Natural killer cell (primary cell): ENCODE measurements at regions not wholly inside any gene's neighbourhood (a gene's known extent, or its start where the extent isn't known, plus 50 kb on each side); places are given as distances from the start of the nearest gene placed in this dataset.

Source experiments
- ATAC-seq, 3 donors: fragments of 150-1000 bp in 2 of 3; fragments of 200-7000 bp in 1 of 3; cut with Tn5 transposase; 1 replicate in 1 of 3; 2 replicates in 2 of 3; pipeline ENCODE4 v1.10.0; 2021; ENCODE audit warnings: mild to moderate bottlenecking in 2 of 3, moderate library complexity in 2 of 3
- DNase-seq, 2 donors: peaks; one replicate each; pipeline versions ENCODE4 v3.0.0 to v3.0.0-alpha.2; 2013 to 2021; ENCODE audit warnings: mixed read lengths in 1 of 2
- H3K27ac ChIP-seq: one replicate; pipeline ENCODE4 v1.5.1; 2013; ENCODE audit warnings: mild to moderate bottlenecking, low read length
- H3K27me3 ChIP-seq: one replicate; pipeline ENCODE4 v1.6.1; 2013; ENCODE audit warnings: low read length; ENCODE audit not compliant: control insufficient read depth, insufficient read depth
- H3K36me3 ChIP-seq: one replicate; pipeline ENCODE4 v1.6.1; 2013; ENCODE audit warnings: low read length; ENCODE audit not compliant: control insufficient read depth, insufficient read depth
- H3K4me1 ChIP-seq: one replicate; pipeline ENCODE4 v1.6.1; 2013; ENCODE audit warnings: low read length; ENCODE audit not compliant: control insufficient read depth, insufficient read depth
- H3K4me3 ChIP-seq: one replicate; pipeline ENCODE4 v1.5.1; 2013; ENCODE audit warnings: low read length
- H3K9me3 ChIP-seq: one replicate; pipeline ENCODE4 v1.6.1; 2013; ENCODE audit warnings: low read length; ENCODE audit not compliant: control insufficient read depth, insufficient read depth
- H3K27ac Mint-ChIP-seq, 2 donors: one replicate each; pipeline ENCODE4 v1.8.0; 2022; ENCODE audit warnings: mild to moderate bottlenecking in 2 of 2, mixed read lengths in 2 of 2, moderate library complexity in 1 of 2
- H3K27me3 Mint-ChIP-seq, 2 donors: one replicate each; pipeline ENCODE4 v1.8.0; 2022; ENCODE audit warnings: low read depth in 2 of 2, mixed read lengths in 2 of 2
- H3K36me3 Mint-ChIP-seq: one replicate; pipeline ENCODE4 v1.8.0; 2022; ENCODE audit warnings: mixed read lengths
- H3K4me1 Mint-ChIP-seq, 2 donors: one replicate each; pipeline ENCODE4 v1.8.0; 2022; ENCODE audit warnings: mixed read lengths in 2 of 2
- H3K4me3 Mint-ChIP-seq: one replicate; pipeline ENCODE4 v1.8.0; 2022; ENCODE audit warnings: mild to moderate bottlenecking, moderate library complexity, mixed read lengths
- H3K9me3 Mint-ChIP-seq, 2 donors: one replicate each; pipeline ENCODE4 v1.8.0; 2022; ENCODE audit warnings: mixed read lengths in 2 of 2
- CTCF ChIP-seq: fragments of 200-600 bp; IDR thresholded peaks from one replicate; pipeline ENCODE4 v1.8.0; 2022; ENCODE audit warnings: antibody characterized with exemption
- WGBS: methylation state at CpG from one replicate; pipeline ENCODE4 v1.1.7; 2013; ENCODE audit warnings: missing lambda C conversion rate; ENCODE audit not compliant: insufficient coverage; 5-methylcytosine and 5-hydroxymethylcytosine counted together
- intact Hi-C: fragments of 100-400 bp; cut with micrococcal nuclease; formaldehyde crosslinking; loops from one replicate; pipeline ENCODE4 v1.14.2; 2022

DNA sequence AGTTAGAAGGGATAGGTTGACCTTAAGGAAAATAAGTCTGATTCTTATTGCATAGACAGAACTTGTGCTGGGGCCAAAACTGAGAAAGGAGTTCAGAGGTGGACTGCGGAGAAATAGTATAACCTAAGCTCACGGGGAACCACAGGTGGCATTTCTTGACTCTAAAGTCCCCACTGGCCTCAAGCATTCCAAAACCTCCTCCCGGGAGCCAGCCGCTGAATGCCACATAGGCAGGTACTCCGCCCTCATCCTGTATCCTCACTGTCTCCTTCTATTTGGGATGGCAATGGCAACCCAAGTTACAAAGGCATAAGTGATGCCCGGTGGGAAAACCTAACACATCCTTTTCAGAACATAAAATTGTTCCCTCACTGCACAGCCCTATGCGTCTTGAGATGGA, 173.0 kb downstream of the SP3 start:
- intact Hi-C loops, result no loop called here
- Histone ChIP-seq H3K27me3 (no peaks in the 10 kb centered on the region), H3K4me3 (no peak overlapping the region), H3K36me3 (no peaks in the 10 kb centered on the region), H3K27ac (no peak overlapping the region), H3K4me1 (no peaks in the 10 kb centered on the region), H3K9me3 (no peaks in the 10 kb centered on the region)
- Mint-ChIP-seq H3K27ac (no peak overlapping the region), H3K9me3 (no peaks in the 10 kb centered on the region), H3K27me3 (peaks cover 19 to 39% of the 10 kb centered on the region in 2 donors), H3K4me1 (no peaks in the 10 kb centered on the region), H3K4me3 (no peak overlapping the region), H3K36me3 (no peaks in the 10 kb centered on the region)
- TF ChIP-seq CTCF, result no peak
- no peak for ATAC-seq
- DNase-seq, result no peak
- WGBS, result 98% methylated on average over 6 of the region's 7 CpGs

- no peak overlapping the region for H3K27ac Mint-ChIP-seq
Measured at GRCh38 chr2:173792741-173793140, 172.4 kb downstream of the SP3 start.

DNA sequence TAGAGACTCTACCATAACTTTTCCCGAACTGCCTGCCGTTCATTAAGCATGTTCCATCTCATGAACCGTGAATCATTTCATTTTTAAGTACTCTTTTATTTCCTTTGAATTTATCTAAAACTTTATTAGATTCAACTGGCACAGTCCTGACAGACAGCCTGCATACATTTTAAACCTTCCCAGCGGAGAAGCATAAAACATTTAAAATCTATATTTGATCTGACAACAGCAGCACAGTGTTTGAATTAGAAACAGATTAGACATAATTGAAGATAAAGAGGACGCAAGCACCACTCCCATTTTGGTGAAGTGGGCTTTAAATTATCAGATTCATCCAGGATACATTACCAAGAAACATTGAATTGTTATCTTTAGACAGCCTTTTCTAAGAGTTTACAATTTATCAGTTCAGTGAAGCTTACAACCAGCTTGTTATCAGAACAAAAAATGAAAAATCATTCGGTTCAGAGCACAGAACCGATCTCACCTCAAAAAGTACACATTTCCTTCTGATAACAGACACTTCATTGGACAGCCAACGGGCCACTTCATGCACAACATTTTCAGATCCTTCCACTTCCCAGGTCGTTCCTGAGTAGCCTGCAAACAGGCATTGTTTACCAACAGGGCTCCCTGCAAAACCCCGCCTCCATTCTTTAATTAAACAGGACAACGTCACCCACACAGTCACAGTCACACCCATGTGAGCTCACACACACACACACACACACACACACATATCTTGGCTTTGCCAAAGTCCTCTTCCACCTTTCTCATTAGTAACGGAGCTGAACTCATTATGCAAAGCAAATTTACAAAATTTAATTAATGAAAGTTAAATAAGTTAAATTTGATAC, 171.2 kb downstream of the SP3 start:
- H3K27ac Mint-ChIP-seq, result no peak overlapping the region
- intact Hi-C loops, result no loop called here
- H3K9me3 Mint-ChIP-seq, result no peaks in the 10 kb centered on the region
- no peak overlapping the region for H3K4me3 ChIP-seq
- no peaks in the 10 kb centered on the region for H3K27me3 ChIP-seq
- H3K4me3 Mint-ChIP-seq, result no peak overlapping the region
- no peak overlapping the region for H3K27ac ChIP-seq
- no peak for DNase-seq
- H3K4me1 ChIP-seq, result no peaks in the 10 kb centered on the region
- H3K27me3 Mint-ChIP-seq, result peaks cover 20 to 40% of the 10 kb centered on the region in 2 donors
- H3K36me3 Mint-ChIP-seq, result no peaks in the 10 kb centered on the region
- no peak for ATAC-seq
- 72% methylated on average over 11 of the region's 12 CpGs for WGBS
- no peaks in the 10 kb centered on the region for H3K9me3 ChIP-seq
- H3K36me3 ChIP-seq, result no peaks in the 10 kb centered on the region
- no peaks in the 10 kb centered on the region for H3K4me1 Mint-ChIP-seq
- no peak for TF ChIP-seq CTCF

More at GRCh38 chr2:173792741-173793140, 172.4 kb downstream of the SP3 start:
- H3K4me3 ChIP-seq, result no peak overlapping the region
- H3K9me3 ChIP-seq, result no peaks in the 10 kb centered on the region
- H3K4me1 ChIP-seq, result no peaks in the 10 kb centered on the region
- peaks cover 16 to 34% of the 10 kb centered on the region in 2 donors for H3K27me3 Mint-ChIP-seq
- intact Hi-C loops, result no loop called here
- H3K9me3 Mint-ChIP-seq, result no peaks in the 10 kb centered on the region
- 90% methylated on average over 2 of the region's 3 CpGs for WGBS
- H3K36me3 Mint-ChIP-seq, result no peaks in the 10 kb centered on the region
- no peaks in the 10 kb centered on the region for H3K4me1 Mint-ChIP-seq
- no peak for ATAC-seq
- DNase-seq, result no peak
- H3K4me3 Mint-ChIP-seq, result no peak overlapping the region
- no peak for TF ChIP-seq CTCF
- H3K36me3 ChIP-seq, result no peaks in the 10 kb centered on the region
- no peak overlapping the region for H3K27ac ChIP-seq
- no peaks in the 10 kb centered on the region for H3K27me3 ChIP-seq
